C4-2B (cell line): ENCODE measurements at regions not wholly inside any gene's neighbourhood (a gene's known extent, or its start where the extent isn't known, plus 50 kb on each side); places are given as distances from the start of the nearest gene placed in this dataset.

ENCODE experiments used
- CTCF ChIP-seq: fragments of 450-650 bp; conservative IDR thresholded peaks from 2 replicates; pipeline ENCODE4 v1.5.1; 2017; ENCODE audit warnings: mild to moderate bottlenecking
- ZFX ChIP-seq: fragments of 450-650 bp; IDR thresholded peaks from 2 replicates; pipeline ENCODE4 v1.6.1; 2017

- TF ChIP-seq CTCF = no peak
- no peak for TF ChIP-seq ZFX
Observed at GRCh38 chr5:125455041-125455440, 708.6 kb upstream of the ZNF608 start.
